ENCODE measurements at regions not wholly inside any gene's neighbourhood (a gene's known extent, or its start where the extent isn't known, plus 50 kb on each side); places are given as distances from the start of the nearest gene placed in this dataset.
"Not testable (repeated sequence)": the region's sequence is repeated elsewhere in the genome, so short reads cannot be mapped to it uniquely, and the experiment has no call there.

- DNase-seq, result no peak
Observed at GRCh38 chr13:50464349-50465251, 378.9 kb downstream of the DLEU7 start.

DNA sequence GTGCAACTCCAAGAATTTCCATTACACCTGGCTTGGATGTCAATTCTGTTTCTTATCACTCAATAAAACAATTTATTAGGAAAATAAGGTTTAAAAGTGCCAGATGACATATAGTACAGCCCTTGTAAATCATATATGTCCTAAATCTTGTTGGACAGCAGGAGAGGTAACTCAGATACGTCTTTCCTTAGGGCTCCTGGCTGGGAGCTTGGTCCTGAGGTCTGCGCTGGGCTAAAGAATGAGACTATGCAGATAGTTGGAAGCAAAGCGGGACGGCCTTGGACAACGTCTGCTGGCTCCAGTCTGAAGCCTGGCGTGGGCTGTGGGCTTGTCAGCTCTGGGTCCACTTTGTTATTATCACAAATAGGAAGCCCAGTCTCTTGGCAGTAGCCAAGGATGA, 377.0 kb downstream of the DLEU7 start:
- DNase-seq, result no peak

GRCh38 chr13:50467156-50468110, 376.1 kb downstream of the DLEU7 start:
- DNase-seq, result no peak

DNA sequence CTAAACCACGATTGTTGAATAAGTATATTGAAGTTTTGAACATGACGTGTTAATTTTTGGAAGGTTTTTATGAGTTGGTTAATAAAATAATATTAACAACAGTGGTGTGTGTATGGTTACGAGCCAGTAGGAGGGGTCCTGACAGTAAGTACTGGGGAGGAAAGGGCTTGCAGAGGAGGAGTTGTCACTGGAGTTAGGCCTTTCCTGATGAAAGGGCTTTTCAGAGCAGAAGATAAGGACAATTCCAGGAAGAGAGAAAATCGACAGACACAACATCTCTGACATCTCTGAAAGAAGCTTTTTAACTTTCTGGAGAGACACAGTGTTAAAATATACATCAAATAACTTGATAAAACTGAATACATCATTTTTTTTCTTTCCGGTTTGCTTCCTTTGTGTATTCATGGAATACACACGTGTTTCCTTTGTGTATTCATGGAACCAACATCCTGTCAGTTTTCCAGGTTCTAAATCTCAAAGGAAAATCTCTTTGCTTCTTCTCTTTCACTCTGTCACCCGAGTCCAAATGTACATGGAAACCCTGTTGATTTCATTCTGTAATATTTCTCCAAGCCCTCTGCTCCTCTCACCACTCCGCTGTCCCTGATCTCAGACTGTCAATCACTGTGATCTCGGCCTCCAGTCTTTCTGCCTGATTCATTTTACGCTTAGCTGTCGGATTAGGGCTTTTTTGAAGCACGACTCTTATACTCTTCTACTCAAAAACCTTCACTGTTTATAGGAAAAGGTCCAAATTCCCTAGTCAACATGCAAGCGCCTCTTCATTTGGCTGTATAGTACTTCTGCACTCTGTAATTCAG, 374.4 kb downstream of the DLEU7 start:
- no peak for DNase-seq

DNA sequence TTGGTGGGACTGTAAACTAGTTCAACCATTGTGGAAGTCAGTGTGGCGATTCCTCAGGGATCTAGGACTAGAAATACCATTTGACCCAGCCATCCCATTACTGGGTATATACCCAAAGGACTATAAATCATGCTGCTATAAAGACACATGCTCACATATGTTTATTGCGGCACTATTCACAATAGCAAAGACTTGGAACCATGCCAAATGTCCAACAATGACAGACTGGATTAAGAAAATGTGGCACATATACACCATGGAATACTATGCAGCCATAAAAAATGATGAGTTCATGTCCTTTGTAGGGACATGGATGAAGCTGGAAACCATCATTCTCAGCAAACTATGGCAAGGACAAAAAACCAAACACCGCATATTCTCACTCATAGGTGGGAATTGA, 370.4 kb downstream of the DLEU7 start:
- DNase-seq, result not testable (repeated sequence)

GRCh38 chr13:50474088-50474662, 369.3 kb downstream of the DLEU7 start:
- DNase-seq, result no peak

DNA sequence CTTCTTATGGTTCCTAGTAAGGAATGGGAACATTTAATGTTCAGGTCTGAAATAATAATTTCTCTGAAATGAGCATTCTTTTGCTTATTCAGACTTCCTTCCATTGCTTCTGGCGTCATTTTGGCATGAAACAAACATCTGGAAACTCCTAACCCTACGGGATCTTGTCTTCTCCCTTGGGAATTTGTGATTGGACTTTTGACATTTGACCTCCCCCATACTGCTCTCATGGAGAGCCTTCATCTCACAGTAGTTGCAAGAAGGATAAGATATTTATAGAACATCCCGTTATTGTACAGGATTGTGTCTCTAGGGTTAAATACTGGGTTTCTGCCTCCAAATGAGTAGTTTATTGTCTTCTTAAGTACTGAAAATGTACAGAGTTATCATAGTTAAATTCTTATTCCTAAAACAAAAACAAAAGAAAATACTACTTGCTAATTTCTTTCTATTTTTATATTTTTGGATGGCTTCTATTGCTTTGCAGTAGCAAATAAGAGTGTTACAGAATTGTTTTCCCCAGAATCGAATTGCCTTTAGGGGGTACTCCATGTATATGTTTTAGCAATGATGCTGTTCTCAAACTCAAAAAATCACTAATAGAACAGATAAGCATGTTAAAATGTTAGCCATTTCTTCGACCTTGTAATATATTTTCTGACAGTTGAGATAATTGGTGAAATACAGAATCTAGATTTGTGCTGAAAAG, 366.8 kb downstream of the DLEU7 start:
- DNase-seq, result no peak

GRCh38 chr13:50481936-50482335, 361.6 kb downstream of the DLEU7 start:
- no peak for DNase-seq

DNA sequence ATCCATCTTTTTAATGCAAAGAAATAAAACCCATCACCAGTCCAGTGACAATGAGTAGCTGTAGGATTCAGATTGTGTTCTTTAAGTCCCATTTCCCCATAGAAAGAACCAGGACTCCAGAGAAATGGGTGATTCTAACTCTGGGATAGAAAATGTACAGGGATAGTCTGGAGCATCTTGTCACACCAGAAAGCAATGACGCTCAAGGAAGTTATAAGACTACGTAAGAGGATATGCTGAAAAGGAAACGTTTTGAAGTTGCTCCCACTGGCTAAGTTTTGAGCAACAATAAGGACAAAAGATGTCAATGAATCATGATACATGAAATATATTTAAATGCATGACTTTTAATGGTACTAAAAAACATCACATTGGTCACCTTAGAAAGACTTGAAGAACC, 360.1 kb downstream of the DLEU7 start:
- DNase-seq, result no peak

- no peak for DNase-seq
Observed at GRCh38 chr13:50484472-50485113, 358.9 kb downstream of the DLEU7 start.

- DNase-seq, result no peak
Observed at GRCh38 chr13:50485979-50486935, 357.2 kb downstream of the DLEU7 start.

DNA sequence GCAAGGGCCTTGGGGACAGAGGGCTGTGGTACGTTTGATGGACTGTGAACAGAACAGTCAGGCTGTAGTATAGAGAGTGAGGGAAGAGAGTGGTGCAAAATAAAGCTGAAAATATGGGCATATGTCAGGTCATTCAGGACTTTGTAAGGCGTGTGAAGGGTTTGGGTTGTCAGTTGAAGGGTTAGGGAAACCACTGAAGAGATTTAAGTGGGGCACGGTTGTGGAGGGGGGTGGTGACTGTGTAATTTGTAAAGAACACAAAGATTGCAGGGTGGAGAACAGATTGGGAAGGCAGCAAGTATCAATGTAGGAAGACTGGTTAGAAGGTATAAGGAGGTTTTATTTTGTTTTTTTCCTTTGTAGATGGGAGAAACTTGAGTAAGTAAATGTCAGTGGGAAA, 349.8 kb downstream of the DLEU7 start:
- no peak for DNase-seq

DNA sequence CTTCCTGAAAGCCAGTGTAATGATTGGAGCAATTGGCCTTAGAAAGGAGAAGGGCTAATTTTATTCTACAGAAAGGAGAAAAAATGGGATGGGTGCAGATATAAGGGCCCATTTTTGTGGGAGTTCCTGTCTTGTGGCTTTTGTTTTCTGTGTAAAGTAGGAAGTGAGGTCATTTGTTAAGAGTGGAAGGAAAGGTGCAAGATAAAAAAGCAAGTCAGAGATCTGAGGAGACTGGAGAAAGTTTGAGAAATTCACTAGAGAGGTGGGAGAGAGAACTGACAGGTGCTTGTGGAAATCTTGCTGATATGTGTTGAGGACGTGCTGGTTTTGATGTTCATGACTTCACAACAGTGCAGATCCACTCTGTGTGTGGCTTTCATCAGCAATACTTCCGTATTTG, 349.4 kb downstream of the DLEU7 start:
- DNase-seq, result no peak

DNA sequence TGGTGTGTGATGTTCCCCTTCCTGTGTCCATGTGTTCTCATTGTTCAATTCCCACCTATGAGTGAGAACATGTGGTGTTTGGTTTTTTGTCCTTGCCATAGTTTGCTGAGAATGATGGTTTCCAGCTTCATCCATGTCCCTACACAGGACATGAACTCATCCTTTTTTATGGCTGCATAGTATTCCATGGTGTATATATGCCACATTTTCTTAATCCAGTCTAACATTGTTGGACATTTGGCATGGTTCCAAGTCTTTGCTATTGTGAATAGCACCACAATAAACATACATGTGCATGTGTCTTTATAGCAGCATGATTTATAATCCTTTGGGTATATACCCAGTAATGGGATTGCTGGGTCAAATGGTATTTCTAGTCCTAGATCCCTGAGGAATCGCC, 340.3 kb downstream of the DLEU7 start:
- not testable (repeated sequence) for DNase-seq

DNA sequence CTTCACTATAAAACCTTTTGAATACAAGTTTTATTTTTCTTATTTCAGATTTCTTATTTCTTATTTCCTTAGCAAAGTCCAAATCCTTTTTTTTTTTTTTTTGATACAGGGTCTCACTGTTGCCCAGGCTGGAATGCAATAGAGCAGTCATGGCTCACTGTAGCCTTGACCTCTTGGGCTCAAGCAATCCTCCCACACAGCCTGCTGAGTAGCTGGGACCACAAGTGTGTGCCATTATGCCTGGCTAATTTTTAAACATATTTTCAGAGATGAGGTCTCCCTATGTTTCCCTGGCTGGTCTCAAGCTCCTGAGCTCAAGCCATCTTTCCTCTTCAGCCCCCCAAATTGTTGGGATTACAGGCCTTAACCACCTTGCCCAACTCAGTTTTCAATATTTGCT, 334.3 kb downstream of the DLEU7 start:
- DNase-seq, result no peak

DNA sequence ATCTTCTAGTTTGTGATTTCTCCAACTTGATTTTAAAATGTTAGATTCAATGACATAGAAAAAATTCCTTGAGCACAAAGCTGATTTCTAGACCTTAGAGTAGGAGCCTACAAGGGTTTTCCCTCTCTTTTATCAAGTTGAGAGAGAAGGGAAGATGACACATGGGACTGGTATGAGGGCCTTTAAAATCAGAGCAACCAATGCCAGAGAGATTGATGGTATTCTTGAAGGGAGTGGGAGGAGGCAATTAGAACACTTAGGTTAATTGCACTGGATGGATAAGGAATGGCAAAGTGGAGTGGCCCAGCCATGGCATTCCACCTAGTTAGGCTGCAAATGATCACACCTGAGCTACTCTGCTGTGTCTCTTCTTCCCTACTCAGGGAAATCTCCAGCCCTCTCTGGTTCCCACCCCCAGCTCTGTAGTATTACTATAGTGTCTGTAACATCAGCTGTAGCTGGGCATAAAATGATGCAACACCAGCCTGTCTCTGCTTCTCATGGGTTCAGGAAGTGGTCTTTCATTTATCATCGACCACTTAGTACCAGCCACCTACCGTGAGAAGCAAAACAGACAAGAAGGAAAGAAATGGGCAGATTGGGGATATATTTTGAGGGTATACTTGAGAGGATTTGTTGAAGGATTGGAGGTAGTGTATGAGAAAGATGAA, 333.6 kb downstream of the DLEU7 start:
- no peak for DNase-seq

DNA sequence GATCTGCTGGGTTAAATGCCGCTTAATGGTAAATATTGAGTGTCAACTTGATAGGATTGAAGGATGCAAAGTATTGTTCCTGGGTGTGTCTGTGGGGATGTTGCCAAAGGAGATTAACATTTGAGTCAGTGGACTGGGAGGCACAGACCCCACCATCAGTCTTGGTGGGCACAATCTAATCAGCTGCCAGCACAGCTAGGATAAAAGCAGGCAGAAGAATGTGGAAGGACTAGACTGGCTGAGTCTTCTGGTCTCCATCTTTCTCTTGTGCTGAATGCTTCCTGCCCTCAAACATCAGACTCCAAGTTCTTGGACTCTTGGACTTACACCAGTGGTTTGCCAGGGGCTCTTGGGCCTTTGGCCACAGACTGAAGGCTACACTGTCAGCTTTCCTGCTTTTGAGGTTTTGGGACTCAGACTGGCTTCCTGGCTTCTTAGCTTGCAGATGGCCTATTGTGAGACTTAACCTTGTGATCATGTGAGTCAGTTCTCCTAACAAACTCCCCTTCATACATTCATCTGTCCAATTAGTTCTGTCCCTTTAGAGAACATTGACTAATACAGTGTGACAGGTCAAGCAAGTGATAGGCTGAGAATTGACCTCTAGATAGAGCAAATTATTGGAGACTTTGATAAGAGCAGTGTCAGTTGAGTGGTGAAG, 332.5 kb downstream of the DLEU7 start:
- not testable (repeated sequence) for DNase-seq

DNA sequence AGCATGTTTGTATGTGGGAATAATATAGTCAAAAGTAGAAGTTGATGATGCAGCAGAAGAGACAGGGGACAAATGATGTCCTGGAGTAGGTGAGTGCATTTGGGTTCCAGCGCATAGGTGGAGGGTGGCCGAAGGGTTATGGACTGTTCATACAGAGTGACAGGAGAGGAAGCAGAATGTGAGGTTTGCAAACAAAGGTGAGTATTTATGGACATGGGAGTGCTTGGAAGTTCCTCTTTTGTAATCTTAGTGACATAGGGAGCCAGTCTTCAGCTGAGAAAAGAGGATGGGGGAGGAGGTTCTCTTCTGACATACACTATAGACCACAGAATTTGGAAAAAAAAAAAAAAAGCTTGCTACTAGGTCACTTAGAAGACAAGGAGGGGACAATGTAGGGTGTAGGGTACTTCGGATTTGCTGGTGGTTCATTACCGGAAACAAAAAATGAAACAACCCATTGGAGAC, 331.6 kb downstream of the DLEU7 start:
- no peak for DNase-seq

Measured in activated CD4-positive, alpha-beta T cell treated with anti-CD3 and anti-CD28 coated beads, Interleukin-2, amount 50 U/mL, for 4 hours (primary cell).